NK-92 (cell line): ENCODE measurements at regions not wholly inside any gene's neighbourhood (a gene's known extent, or its start where the extent isn't known, plus 50 kb on each side); places are given as distances from the start of the nearest gene placed in this dataset.
"Not testable (repeated sequence)": the region's sequence is repeated elsewhere in the genome, so short reads cannot be mapped to it uniquely, and the experiment has no call there.

Source experiments
- DNase-seq: peaks from one replicate; lab custom pipeline; 2025; ENCODE audit not compliant: unreplicated experiment; lab: John Stamatoyannopoulos, UW

GRCh38 chr3:59508273-59508672 lies 458.4 kb upstream of the CFAP20DC start:
- DNase-seq = no peak

GRCh38 chr3:59506191-59506590 lies 456.4 kb upstream of the CFAP20DC start:
- no peak for DNase-seq

GRCh38 chr3:59503441-59503840 lies 453.6 kb upstream of the CFAP20DC start:
- no peak for DNase-seq

- DNase-seq = no peak
These were observed 453.0 kb upstream of the CFAP20DC start for GRCh38 chr3:59502806-59503205.

DNA sequence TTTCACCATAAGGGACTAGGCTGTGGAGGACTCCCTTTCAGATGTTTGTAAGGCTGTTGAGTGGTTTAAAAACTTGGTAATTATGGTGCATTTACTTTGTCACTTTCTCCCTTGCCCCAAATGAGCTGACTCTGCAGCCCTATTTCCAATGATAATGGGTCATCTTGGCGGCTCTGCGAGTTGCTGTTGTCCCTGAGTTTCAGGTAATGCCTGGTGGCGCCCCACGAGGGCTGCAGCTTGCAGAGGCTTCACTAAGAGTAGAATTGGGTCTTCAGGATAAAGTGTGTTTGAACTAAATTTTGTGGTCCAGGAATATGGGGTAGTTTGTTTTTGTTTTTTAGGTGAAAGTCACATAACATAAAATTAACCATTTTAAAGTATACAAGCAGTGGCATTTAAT lies 450.1 kb upstream of the CFAP20DC start:
- no peak for DNase-seq

GRCh38 chr3:59499000-59499399 lies 449.2 kb upstream of the CFAP20DC start:
- DNase-seq = no peak

DNA sequence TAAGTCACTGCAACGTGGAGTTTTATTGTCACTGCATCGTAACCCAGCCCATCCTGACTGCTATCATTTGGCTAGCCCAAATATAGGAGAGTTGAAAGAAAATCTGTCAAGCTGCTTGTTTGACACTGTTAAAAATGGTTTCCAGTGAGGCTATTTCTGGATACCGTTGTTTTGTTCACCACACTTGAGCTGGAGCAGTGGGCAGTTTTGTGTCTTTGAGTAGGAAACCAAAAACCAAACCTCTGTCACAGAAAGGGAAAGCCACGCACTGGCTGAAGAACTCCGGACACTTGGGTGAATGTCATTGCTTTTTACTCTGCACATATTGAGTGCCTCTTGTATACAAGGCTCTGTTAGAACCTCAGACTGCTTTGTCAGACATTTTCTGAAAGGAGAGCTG lies 446.4 kb upstream of the CFAP20DC start:
- no peak for DNase-seq

DNA sequence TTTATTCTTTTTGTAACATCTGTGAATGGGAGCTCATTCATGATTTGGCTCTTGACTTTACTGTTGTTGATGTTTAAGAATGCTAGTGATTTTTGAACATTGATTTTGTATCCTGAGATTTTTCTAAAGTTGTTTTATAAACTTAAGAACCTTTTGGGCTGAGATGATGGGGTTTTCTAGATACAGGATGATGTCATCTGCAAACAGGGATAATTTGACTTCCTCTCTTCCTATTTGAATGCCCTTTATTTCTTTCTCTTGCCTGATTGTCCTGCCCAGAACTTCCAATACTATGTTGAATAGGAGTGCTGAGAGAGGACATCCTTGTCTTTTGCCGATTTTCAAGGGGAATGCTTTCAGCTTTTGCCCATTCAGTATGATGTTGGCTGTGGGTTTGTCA lies 445.1 kb upstream of the CFAP20DC start:
- DNase-seq = not testable (repeated sequence)

GRCh38 chr3:59486520-59486919 lies 436.7 kb upstream of the CFAP20DC start:
- DNase-seq = no peak

GRCh38 chr3:59483191-59483590 lies 433.4 kb upstream of the CFAP20DC start:
- DNase-seq = no peak

DNA sequence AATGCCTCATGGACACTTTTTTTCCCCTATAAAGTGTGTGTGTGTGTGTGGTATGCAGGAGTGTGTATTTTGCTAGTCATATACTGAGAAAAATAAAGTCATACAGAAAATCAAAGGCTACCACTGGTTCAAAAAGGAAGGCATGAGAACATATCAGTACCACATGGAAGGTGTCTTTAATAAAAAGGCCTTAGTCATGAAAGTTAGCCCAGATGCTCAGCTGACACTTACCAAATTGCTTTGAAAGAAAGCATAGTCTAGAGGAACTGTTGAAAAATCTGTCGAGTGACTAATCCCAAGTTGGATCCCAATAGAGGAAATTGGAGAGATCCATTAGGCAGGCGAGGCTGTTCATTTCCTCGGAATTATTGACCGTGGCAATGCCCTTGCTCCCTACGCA lies 432.9 kb upstream of the CFAP20DC start:
- DNase-seq = no peak

DNA sequence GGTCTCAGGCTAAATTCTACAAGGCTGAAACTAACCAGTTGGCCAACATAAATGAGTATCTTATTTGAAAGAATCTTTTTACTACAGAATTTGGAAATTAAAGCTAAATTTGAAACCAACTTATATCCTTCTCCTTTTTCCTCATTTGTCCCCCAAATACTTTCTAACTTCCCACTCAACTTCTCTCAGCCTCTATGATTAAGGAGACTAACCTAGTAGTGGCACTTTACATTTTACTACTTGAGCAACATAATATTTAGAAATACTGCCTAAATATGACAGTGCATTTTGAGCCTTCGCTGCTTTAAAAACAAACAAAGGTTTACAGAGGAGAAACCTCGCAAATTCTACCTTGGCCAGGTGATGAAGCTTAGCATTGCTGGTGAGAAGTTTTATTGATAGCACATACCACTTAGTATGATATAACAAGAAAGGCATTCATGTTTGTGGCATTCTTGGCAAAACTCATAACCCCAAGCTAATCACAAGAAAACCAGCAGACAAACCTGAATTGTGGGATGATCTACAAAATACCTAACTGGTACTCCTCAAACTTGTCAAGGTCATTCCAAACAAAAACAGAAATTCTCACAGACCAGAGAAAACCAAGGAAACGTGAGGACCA lies 432.1 kb upstream of the CFAP20DC start:
- DNase-seq = no peak

GRCh38 chr3:59480486-59480995 lies 430.7 kb upstream of the CFAP20DC start:
- DNase-seq = no peak

DNA sequence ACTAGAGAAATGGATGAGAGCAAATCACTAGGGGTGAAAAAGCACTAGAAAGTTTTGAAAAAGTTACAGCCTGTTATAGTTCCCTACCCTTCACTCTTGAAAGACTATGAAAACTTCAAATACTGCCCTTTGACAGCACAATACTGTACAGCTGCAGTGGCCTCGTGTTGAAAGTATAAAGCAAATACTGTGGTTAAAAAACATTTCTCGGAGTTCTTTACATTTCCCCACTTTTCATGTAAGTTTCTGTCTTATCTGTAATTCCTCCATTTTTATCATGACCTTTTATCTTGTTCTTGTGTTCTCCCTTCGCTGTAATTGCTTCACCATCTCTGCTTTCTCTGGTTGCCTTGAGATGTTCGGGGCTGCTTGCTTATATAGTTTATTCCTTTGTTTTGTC lies 423.8 kb upstream of the CFAP20DC start:
- no peak for DNase-seq

GRCh38 chr3:59472541-59472940 lies 422.7 kb upstream of the CFAP20DC start:
- DNase-seq = no peak

DNA sequence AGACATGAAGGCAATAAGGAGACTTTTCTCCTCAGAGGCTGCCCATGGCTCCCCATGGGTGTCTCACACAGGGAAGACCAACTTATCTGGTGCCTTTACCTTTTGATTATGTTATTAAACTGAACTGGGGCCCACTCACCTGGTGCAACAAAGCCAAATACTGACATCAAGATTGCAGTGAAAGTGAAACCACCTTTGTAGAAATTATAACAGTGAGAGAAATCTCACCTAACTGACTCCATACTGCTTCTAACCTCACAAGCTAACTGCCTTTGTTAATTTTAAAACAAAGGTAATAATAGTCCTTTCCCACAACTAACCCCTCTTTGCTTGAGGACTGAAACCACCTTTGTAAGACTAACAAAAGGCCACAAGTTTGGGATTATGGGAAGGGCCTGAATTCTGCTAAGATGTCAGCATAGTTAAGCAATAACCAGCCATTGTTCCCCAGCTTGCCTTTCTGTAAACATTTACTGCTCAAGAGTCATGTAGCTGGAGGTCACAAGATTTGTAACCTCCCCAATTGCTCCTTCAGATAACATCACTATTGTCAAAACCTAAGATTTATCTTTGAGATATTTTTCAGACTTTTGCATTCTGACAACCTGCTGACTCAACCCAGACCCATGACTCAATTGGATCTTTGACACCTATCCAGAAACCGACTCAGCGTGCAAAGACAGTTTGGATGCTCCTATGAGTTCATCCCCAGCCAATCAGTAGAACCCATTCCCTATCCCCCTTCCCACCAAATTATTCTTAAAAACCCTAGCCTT lies 420.3 kb upstream of the CFAP20DC start:
- DNase-seq = no peak

GRCh38 chr3:59467476-59467875 lies 417.7 kb upstream of the CFAP20DC start:
- no peak for DNase-seq

GRCh38 chr3:59464187-59464586 lies 414.4 kb upstream of the CFAP20DC start:
- DNase-seq = no peak

DNA sequence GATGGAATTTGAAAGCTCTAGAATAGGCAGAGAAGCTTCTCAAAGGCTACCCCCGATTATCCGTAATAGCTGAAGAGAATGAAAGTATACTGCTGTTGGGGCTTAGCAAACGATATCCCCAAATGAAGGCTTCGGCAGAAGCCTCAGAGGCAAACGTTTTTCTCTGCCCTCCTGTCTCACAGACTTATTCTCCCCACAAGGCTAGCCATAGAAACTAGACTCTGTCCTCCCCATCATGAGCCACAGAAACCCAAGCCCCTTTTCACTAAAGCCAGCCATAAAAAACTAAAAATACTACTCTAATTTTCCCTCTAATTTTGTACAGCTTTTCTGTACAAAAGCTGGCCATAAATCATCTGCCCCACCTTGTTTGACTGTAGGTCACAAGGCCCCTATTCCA lies 413.4 kb upstream of the CFAP20DC start:
- DNase-seq = no peak

- no peak for DNase-seq
These were observed 410.2 kb upstream of the CFAP20DC start for GRCh38 chr3:59460068-59460467.

- DNase-seq = no peak
These were observed 407.1 kb upstream of the CFAP20DC start for GRCh38 chr3:59456852-59457485.
